HEK293T (cell line): ENCODE measurements at regions not wholly inside any gene's neighbourhood (a gene's known extent, or its start where the extent isn't known, plus 50 kb on each side); places are given as distances from the start of the nearest gene placed in this dataset.

Experiments
- BHLHE40 ChIP-seq: fragments of 450-650 bp; IDR thresholded peaks from 2 replicates; pipeline ENCODE4 v1.6.1; 2016; ENCODE audit warnings: mild to moderate bottlenecking, moderate library complexity, borderline replicate concordance
- ELF4 ChIP-seq: fragments of 450-650 bp; IDR thresholded peaks from 2 replicates; pipeline ENCODE4 v1.6.1; 2017; ENCODE audit warnings: antibody characterized with exemption
- FOXM1 ChIP-seq: fragments of 450-650 bp; IDR thresholded peaks from 2 replicates; pipeline ENCODE4 v1.6.1; 2017; ENCODE audit warnings: mild to moderate bottlenecking, borderline replicate concordance
- HDGF ChIP-seq: fragments of 450-650 bp; IDR thresholded peaks from 2 replicates; pipeline ENCODE4 v1.6.1; 2017; ENCODE audit warnings: antibody characterized with exemption, borderline replicate concordance
- L3MBTL2 ChIP-seq: fragments of 450-650 bp; conservative IDR thresholded peaks from 2 replicates; pipeline ENCODE4 v1.6.1; 2016; ENCODE audit warnings: mild to moderate bottlenecking
- SP1 ChIP-seq: fragments of 450-650 bp; IDR thresholded peaks from 2 replicates; pipeline ENCODE4 v1.6.1; 2017
- TARDBP ChIP-seq: fragments of 450-650 bp; IDR thresholded peaks from 2 replicates; pipeline ENCODE4 v1.6.1; 2016

GRCh38 chr10:8527773-8528172 lies 473.3 kb downstream of the GATA3 start:
- TF ChIP-seq TARDBP (no peak), HDGF (no peak), SP1 (no peak), L3MBTL2 (no peak), ELF4 (no peak), BHLHE40 (no peak), FOXM1 (no peak)
